ENCODE measurements at regions not wholly inside any gene's neighbourhood (a gene's known extent, or its start where the extent isn't known, plus 50 kb on each side); places are given as distances from the start of the nearest gene placed in this dataset.

GRCh38 chr4:4664234-4664633 lies 122.4 kb upstream of the STX18 start:
- Histone ChIP-seq H3K27me3 (ENCODE audit: insufficient read depth, low read length) (no peaks in the 10 kb centered on the region), H4K20me1 (ENCODE audit: insufficient read depth) (no peaks in the 10 kb centered on the region), H3K9me2 (ENCODE audit: insufficient read depth) (no peaks in the 10 kb centered on the region), H3K36me3 (ENCODE audit: control insufficient read depth in 1 of 2, insufficient read depth in 2 of 2, low read length in 2 of 2) (no peaks in the 10 kb centered on the region), H3K27ac (ENCODE audit: low read depth, low read length) (no peak overlapping the region), H3K9me3 (ENCODE audit: control insufficient read depth in 1 of 2, insufficient read depth in 1 of 2, low read depth in 1 of 2, low read length in 2 of 2) (no peaks in the 10 kb centered on the region), H3K4me3 (replicated peaks in 1 of 2; ENCODE audit: low read depth in 1 of 2, low read length in 2 of 2) (no peak overlapping the region), H2AFZ (ENCODE audit: low read depth, low read length, poor library complexity, severe bottlenecking) (no peak overlapping the region), H3K4me1 (ENCODE audit: control insufficient read depth in 1 of 2, insufficient read depth in 2 of 2, low read length in 2 of 2) (peaks cover 59 to 62% of the 10 kb centered on the region in 2 experiments), H3K9ac (ENCODE audit: low read length) (no peak overlapping the region), H3K79me2 (ENCODE audit: insufficient read depth, low read length) (no peaks in the 10 kb centered on the region), H3K4me2 (ENCODE audit: low read length) (no peak overlapping the region)
- DNase-seq (ENCODE audit: low read depth, low spot score) (no peak), ATAC-seq (no peak)
- TF ChIP-seq CEBPB (IDR thresholded peaks at IDR 0.05; ENCODE audit: low read depth), result no peak
- TF ChIP-seq MAX (IDR thresholded peaks at IDR 0.05), result no peak
- no peak for TF ChIP-seq SRF (IDR thresholded peaks at IDR 0.05; ENCODE audit: low read depth)
- TF ChIP-seq ZNF274 (IDR thresholded peaks at IDR 0.05; ENCODE audit: low read depth, low read length), result no peak
- TF ChIP-seq RAD21 (IDR thresholded peaks at IDR 0.05; ENCODE audit: low read depth), result no peak
- TF ChIP-seq ZFX (IDR thresholded peaks at IDR 0.05), result no peak
- no peak for TF ChIP-seq ATF3 (IDR thresholded peaks at IDR 0.05)
- TF ChIP-seq SP1 (IDR thresholded peaks at IDR 0.05; ENCODE audit: low read depth), result no peak
- no peak for TF ChIP-seq POLR2AphosphoS5 (IDR thresholded peaks at IDR 0.05; ENCODE audit: low read depth, low read length)
- no peak for TF ChIP-seq YY1 (IDR thresholded peaks at IDR 0.05; ENCODE audit: extremely low read depth, insufficient replicate concordance, low read depth, low read length)
- TF ChIP-seq ELF1 (IDR thresholded peaks at IDR 0.05; ENCODE audit: borderline replicate concordance, low read depth), result no peak
- no peak for TF ChIP-seq TCF7L2 (IDR thresholded peaks at IDR 0.05; ENCODE audit: borderline replicate concordance, extremely low read depth, insufficient read depth, insufficient read length)
- no peak for TF ChIP-seq ZBTB33 (IDR thresholded peaks at IDR 0.05; ENCODE audit: extremely low read depth, insufficient replicate concordance, low read length)
- TF ChIP-seq JUND (IDR thresholded peaks at IDR 0.05), result no peak
- no peak for TF ChIP-seq EZH2 (IDR thresholded peaks at IDR 0.05)
- no peak for TF ChIP-seq CTCF (IDR thresholded peaks at IDR 0.05 in 2 of 3, conservative IDR thresholded peaks at IDR 0.05 in 1 of 3; ENCODE audit: borderline replicate concordance in 1 of 3, insufficient read depth in 1 of 3, low read depth in 2 of 3, low read length in 2 of 3)
- POLR2A ChIA-PET, result no interaction called here
- CTCF ChIA-PET, result no interaction called here
- intact Hi-C loops (cut with micrococcal nuclease), result no loop called here
- no TSS peak for BruUV-seq (replicated peaks)
- RAD21 ChIA-PET (ENCODE audit: low non-redundant PET in 1 of 2, low total read pairs in 2 of 2, uncharacterized antibody in 2 of 2, unreplicated experiment in 2 of 2), result no interaction called here
